Retina (tissue), 1 donor: ENCODE measurements at regions not wholly inside any gene's neighbourhood (a gene's known extent, or its start where the extent isn't known, plus 50 kb on each side); places are given as distances from the start of the nearest gene placed in this dataset.
"Not testable (repeated sequence)": the region's sequence is repeated elsewhere in the genome, so short reads cannot be mapped to it uniquely, and the experiment has no call there.

Source experiments
- DNase-seq: peaks from one replicate; pipeline ENCODE4 v3.0.0-alpha.2; 2016

DNA sequence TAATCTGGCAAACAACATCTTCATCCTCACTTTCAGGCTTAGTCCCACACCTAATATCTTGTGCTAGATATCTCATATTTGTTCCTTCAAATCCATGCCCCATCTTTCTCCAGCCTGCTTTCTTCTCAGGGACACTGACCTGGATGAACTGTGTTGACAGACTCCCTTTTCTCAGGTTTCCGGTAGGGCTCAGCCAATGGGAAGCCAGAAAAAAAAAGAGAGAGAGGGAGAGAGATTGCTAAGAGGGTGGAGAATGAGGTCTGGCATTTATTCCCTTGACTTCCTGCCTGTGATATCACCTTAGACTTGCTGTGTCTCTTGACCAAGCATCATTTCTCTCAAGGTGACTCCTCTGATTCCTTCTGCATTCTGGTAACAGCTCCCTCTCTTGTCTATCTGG is 145.6 kb upstream of the ABI3BP start:
- DNase-seq = no peak

DNA sequence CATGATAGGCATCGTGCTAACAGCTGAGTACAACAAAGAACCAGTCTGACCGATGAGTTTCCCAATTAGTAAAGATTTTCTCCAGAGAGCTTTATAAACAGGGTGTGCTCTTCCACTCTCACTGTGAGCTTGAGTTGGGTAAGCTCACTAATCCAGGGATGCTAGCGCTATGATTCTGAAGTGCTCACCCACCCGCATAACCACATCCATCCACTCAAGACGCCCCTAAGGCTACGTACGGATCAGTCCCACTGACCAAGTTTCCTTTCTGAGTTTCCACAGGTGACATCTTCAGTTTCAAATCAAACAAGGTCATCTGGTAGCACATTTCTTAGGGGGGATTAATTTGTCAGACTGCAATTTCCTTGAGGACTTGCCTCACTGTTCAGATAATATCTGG is 141.1 kb upstream of the ABI3BP start:
- no peak for DNase-seq

DNA sequence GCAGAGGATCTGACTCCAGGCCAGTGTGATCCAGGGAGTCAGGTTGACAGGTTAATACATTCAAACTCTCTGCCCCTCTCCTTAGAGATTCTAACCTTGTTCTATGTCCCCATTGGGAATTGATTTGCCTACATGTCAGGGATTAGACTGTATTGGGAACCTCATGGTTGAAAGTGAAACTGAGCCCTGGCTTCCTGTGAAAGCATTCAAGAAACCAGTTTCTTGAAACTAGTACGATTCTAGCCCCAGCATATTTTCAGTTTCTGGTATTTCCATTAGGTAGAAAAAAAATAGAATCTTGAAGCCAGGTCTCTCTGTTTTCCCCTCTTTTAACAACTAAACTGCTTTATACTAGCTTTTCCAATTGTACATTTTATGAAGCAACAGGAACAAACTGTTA is 140.4 kb upstream of the ABI3BP start:
- no peak for DNase-seq

DNA sequence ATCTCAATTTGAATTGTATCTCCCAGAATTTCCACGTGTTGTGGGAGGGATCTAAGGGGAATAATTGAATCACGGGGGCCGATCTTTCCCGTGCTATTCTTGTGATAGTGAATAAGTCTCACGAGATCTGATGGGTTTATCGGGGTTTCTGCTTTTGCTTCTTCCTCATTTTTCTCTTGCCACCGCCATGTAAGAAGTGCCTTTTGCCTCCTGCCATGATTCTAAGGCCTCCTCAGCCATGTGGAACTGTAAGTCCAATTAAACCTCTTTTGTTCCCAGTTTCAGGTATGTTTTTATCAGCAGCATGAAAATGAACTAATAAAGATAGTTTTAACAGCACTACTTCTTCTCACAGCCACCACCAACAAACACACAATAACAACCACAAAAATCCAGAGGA is 140.0 kb upstream of the ABI3BP start:
- not testable (repeated sequence) for DNase-seq

DNA sequence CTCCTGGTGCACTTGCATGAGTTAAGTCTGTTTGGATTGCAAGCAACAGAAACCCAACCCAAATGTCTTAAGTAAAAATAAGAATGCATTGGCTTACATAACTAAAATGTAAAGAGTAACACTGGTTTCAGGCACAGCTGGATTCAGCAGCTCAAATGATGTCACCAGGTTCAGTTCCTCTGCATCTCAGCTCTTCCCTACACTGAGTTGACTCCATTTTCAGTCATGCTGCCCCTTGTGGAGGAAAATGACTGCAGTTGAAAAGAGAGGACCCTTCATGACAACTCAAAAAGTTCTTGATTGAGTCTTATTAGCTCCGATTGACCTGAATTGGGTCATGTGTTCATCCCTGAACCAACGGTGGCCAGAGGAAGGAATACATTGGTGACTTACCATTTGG is 138.5 kb upstream of the ABI3BP start:
- DNase-seq = no peak

DNA sequence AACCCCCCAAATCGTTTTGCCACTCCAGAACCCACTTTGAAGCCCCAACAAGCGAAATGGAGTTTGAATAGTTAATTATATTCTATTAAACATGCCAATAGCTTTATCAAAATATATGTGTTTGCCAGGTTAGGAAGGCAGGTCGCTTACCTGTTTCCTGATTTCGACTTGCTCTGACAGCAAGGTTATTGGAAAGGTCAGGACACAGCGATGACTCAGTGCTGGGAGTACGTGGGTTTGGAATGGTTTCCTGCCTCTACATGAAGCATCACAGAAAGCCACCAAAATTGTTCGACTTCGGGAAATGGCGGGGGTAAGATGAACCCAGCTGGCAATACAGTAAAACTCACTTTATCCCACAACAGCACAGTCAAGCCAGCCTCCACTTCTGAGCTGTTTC is 135.6 kb upstream of the ABI3BP start:
- DNase-seq = no peak

DNA sequence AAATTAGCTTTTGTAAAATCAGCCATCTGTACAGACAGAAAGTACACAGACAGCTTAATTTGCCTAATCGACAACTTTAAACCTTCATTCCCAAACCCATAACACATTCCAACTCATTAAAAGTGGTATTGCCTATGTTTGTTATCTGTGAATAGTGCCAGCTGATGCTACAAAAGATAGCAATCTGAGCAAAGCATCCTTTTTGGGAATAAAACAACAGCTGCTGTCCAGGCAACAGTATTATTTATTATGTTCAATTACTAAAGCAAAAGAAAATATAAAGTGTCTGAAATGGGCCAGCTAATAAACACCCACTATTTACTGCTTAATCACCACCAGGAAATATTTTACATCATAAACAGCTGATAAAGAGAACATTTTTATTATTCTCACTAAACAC is 134.8 kb upstream of the ABI3BP start:
- DNase-seq = no peak

DNA sequence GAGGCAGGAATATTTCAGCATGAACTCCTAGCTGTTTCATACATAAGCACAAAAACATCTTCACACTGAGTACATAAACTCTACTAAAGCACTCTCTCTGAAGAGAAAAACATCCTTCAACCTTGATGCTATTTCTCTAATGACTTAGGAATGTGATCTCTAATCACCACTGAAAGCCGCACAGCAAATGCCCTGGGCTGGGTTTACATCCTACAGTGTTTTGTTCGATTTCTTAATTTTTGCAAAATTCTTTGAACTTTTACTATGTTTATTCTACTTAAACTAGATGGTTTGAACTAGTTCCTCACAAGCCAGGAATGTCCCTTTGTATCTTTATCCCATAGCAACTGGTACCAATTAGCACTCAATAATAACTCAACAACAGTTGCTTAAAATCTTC is 130.9 kb upstream of the ABI3BP start:
- no peak for DNase-seq

DNA sequence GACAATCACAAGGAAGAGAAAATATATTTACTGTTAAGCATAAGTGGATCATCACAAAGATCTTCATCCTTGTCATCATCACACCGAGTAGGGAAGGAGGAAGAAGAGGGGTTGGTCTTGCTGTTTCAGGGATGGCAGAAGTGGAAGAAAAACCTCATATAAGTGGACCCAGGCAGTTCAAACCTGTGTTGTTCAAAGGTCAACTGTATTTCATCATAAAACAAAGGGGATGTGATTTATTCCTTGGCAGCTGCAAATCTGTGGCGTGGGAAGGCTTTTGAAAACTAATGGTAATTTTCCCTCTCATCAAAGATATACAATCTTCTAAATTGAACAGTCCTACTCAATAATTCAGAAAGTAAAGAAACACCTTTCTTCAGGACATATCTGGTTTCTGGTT is 129.9 kb upstream of the ABI3BP start:
- DNase-seq = no peak

DNA sequence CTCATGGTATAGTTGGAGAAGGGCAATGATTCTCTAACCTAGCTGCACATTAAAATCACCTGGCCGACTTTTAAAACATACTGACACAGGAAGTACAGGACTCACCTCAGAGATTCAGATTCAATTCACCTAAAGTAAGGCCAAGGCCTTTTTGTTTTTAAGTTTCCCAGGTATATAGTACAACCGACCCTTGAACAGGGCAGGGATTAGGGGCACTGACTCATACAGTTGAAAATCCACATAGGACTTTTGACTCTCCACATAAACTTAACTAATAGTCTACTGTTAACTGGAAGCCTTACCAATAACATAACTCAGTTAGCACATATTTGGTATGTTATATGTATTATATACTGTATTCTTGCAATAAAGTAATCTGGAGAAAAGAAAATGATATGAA is 129.5 kb upstream of the ABI3BP start:
- no peak for DNase-seq

DNA sequence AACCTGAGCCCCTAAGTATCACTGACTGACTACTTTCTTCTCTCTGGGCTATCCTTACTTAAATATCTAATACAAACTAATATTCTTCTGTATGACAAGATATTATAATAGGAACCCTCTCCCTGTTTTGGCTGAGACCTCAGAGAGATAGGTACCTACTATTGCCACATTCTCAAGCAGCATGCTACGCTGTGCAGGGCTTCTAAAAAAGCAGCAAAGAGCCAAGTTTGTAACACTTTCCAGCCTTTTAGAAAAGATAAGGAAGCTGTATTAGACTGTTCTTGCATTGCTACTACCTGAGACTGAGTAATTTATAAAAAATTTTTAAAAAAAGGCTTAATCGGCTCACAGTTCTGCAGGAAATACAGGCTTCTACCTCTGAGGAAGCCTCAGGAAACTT is 126.8 kb upstream of the ABI3BP start:
- no peak for DNase-seq

DNA sequence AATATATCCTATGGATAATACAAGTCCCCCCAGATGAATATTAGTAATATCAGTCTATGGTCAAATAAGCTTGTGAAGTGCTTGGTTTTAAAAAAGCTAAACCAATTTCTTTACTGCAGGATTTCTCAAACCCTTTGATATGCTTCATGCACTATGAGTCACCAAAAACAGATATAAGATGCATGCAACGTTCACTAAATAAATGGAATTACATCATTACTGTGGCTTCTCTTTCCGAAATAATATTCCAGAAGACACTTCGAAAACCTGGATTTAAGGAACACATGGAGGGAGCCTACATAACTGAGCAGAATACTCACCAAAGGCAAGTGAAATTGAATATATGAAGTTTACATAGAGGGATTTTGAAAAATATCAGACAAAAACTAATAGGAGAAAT is 126.3 kb upstream of the ABI3BP start:
- DNase-seq = no peak

DNA sequence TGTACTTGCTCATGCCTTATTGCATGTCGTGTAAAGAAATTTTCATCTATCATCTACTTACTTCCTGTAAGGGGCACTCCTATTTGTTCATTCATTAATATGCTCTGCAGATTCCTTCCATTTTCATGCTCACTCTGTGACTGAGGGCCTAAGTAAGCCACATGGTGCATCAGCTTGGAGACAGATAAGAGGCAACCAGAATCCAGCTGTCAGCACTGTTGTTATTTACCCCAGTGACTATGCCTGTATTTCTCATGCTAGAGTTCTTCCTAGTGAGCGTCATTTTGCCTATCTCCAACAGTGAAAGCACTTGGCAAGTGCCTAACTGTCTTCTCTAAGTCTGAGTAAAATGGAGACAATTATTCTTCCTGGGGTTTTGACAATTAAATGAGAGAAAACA is 124.8 kb upstream of the ABI3BP start:
- DNase-seq = no peak

DNA sequence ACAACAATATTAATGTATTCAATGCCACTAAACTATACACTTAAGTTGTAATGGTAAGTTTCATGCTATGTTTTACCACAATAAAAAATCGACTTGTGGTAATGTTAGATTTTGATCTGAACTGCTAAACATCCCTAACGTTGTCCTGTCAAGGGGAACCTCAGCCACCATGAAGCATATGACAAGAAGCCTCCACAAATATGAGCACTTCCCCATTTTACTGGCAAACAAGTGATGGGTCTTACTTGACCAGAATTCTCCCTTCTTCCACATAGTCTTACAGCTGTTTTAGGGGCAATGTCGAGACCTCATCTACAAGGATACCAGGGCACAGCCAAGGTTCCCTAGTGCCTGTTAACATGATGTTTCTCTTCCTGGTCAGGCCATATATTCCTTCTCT is 124.2 kb upstream of the ABI3BP start:
- no peak for DNase-seq

DNA sequence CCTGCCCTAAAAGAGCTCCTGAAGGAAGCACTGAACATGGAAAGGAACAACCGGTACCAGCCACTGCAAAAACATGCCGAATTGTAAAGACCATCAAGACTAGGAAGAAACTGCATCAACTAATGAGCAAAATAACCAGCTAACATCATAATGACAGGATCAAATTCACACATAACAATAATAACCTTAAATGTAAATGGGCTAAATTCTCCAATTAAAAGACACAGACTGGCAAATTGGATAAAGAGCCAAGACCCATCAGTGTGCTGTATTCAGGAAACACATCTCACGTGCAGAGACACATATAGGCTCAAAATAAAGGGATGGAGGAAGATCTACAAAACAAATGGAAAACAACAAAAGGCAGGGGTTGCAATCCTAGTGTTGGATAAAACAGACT is 117.1 kb upstream of the ABI3BP start:
- DNase-seq = not testable (repeated sequence)

DNA sequence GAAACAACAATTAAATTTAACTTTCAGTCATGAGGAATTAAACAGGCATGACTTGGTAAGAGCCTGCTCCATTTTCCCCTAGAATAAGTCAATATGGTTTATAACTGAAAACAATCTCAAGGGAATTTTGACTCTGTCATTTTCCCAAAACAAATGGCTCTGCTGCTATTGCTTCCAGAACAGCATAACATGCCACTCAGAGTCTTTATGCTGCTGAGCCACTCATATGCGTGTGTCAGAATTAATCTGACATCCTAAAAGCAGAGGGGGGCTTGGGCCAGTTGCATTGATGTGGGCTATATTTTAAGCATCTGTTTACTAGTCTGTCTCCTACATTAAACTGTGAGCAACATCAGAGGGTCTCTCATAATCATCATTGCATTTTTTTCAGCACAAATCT is 111.1 kb upstream of the ABI3BP start:
- peak; percentile 32 for DNase-seq

DNA sequence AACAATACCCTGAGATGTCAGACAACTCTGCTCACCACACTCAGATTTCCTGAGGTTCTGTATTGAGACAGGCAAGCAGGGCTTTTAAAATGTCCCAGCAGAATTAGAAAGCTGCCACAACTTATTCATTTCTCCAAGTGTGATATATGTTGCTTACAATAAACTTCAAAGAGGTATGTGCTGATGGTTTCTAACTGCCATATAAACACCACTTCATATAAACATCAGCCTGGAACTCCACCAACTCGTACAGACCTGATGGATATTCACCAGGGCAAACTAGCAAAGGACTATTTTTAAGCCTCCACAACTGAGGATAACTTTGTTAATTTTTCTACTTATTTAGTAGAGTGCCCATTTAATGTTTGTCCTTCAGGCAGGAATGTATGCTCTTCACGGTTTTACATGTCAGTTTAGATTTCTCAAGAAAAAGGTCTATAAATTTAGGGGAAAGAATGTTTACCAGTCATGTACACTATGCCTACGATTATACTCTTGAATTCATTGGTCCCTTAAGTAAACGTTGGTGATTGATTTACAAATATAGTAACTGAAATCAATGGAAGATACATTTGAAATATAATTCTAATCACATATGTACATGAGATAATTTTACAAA is 109.6 kb upstream of the ABI3BP start:
- DNase-seq = peak; percentile 41

DNA sequence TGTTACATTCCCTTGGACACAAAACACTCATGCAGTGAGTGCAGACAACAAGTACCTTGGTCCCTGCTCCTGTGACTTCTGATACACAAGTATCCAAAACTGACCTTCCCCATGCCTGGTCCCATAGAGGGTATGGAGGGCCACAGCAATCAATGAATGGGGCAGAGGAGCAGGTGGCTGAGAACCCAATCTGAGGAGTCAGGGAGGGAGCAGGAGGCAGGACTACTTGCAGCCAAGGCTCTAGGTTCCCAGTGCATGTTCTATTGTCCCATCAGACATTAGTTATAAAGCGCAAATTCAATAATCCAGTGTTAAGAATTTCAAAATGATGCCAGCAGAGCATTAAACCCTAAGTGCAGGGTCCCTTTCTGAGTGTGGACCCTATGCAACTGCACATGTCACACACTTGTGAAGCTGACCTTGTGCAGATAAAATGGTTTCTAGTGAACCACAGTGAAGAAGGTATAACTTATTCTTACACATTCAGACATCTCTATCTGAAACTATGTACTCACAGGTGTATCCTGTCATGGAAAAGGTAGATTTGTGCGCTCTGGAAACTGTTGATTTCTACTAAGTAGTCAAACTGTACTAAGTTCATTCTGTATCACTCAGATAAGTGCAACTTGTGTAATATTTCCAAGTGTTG is 107.3 kb upstream of the ABI3BP start:
- no peak for DNase-seq

DNA sequence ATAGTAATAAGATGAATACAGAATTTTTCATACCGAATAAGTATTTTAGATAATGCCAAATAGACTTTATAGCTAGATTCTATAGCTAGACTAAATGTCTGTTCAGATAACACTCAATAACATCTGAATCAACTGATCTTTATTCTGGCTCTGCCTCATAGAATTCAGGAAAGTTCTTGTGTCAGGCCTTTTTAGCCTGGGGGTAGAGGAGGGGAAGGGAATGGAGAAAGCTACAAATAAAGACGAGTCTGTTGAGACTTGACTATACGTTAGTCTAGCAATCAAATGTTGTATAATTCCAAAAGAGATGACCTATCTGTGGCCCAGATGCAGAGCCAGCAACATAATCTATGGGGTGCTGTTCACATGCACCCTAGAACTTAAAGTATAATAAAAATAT is 106.6 kb upstream of the ABI3BP start:
- no peak for DNase-seq

DNA sequence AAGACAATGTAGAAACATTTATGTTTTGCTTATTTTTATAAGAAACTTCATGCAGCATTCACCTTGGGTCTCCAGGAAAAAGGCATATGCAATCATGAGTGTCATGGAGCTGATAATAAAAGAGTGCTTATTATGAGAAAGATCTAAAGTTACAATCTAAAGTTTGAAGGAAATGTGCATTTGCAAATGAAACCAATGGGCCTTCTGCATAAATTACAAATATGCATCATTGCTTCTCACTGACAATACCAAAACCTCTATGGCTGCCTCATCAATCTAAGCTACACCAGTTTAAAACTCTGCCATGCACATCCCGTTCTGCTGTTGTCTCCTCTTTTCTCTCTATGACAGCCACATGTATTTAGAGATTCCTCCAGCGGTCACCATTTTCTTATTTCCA is 103.2 kb upstream of the ABI3BP start:
- DNase-seq = no peak

DNA sequence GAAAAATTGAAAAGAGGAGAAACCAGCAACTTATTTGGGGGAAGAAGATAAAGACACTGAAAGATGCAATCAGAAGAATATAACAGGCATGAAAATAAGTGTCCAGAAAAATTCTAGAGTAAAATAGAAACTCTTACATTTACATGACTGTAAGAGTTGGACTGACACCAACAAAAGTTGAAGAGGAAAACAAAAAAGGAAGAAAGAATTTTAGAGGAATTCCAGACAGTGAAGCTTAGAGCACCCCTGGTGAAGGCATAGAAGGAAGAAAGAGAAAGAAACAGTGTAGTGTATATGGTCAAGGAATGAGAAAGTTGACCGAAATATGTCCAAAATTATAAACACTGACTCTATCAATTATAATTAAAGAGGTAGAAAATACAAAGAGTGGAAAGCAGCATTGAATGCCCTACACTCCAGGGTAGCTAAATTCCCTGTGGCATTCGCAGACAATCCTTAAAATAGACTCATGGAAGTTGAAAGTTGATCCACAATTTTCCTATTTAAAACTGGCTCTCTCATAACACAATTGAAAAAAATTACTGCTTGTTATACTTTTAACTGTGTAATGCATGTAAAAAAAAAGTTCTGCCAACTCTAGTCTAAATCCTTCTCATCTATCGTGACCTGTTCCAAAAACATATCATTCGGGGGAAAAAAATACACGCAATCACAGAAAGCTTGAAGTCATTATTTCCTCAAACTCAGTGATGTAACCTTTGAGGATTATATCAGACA is 102.6 kb upstream of the ABI3BP start:
- DNase-seq = no peak

DNA sequence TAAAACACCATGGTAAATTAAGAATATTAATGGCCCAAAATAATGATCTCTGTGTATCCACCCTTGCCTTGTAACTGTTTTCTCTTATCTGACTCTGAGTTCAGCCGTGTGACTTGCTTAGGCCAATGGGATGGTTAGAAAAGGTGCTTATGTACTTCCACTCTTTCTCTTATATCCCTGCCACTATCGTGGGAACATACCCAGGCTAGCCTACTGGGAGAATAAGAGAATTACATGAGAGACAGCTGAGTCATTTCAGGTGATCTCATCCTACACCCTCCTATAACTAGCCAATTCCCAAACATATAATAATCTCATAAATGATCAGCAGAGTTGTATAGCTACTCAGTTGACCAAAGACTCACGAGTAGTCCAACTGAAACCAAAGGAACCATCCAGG is 98.3 kb upstream of the ABI3BP start:
- no peak for DNase-seq

DNA sequence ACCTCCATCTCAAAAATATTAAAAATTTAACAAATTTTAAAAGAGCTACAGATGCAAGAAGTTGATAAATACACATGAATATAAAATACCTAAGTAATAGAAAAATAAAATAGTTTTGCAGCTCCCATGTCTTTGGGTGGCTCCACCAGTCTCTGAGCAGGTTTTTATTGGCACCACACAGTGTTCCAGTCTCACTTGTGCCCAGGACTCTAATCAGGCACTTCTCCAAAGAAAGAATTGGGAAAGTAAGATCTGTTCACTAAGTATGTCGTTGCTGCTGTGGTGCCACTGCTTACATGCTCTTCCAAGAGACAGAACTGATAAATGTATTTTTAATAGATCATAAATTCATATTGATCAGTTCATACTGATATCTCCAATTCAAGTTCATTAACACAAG is 92.5 kb upstream of the ABI3BP start:
- no peak for DNase-seq

DNA sequence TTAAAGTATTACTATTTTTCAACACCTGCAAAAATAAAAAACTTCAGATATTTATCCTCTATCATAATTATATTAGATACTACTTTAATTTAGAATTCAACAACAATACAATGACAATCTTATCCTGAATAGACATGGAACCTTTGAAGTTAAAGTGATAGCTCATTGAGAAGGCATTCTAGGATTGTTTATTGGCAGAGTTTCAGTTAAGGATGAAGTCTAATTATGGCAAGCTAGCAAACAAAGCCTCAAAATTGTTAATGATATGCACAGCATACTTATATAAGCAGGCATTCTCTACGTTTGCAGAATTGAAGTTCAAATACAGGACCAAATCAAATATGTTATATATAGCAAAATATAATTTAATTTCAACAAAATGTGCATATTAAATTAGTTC is 91.2 kb upstream of the ABI3BP start:
- DNase-seq = no peak

DNA sequence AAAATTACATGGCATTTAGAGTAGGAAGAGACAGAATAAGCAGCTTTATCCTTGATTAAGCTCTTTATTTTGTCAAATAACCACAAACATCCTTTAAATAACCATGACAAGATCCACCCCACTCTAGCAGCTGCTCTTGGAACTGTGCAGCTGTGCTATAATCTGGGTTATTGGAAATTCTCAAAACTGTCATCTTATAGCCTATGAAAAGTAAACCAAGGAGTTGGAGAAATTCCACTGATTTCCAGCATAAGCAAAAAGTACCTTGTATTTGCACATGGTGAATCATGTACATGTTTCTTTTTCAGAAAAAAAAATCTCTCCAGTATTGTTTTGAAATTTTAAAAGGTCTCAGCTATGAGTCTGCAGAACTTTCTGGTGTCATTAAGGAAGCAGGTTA is 88.8 kb upstream of the ABI3BP start:
- no peak for DNase-seq
